Sigmoid colon (tissue), 6 donors: ENCODE measurements at regions not wholly inside any gene's neighbourhood (a gene's known extent, or its start where the extent isn't known, plus 50 kb on each side); places are given as distances from the start of the nearest gene placed in this dataset.

Experiments
- DNase-seq: peaks from one replicate; pipeline ENCODE4 v3.0.0-alpha.2; 2019
- H3K27ac ChIP-seq, 4 donors: fragments of 200-600 bp; sonication (generic); one replicate each; pipeline ENCODE4 v1.5.1; 2016 to 2019; ENCODE audit warnings: mild to moderate bottlenecking in 1 of 4
- H3K27me3 ChIP-seq, 3 donors: fragments of 200-600 bp; sonication (generic); one replicate each; pipeline ENCODE4 v1.5.1; 2019; ENCODE audit warnings: mild to moderate bottlenecking in 1 of 3
- H3K36me3 ChIP-seq, 4 donors: fragments of 200-600 bp; sonication (generic); one replicate each; pipeline ENCODE4 v1.5.1; 2016 to 2019
- H3K4me1 ChIP-seq, 4 donors: fragments of 200-600 bp; sonication (generic); one replicate each; pipeline ENCODE4 v1.5.1; 2017 to 2019
- H3K4me3 ChIP-seq, 4 donors: fragments of 200-600 bp; sonication (generic); one replicate each; pipeline ENCODE4 v1.5.1; 2017 to 2019; ENCODE audit warnings: mild to moderate bottlenecking in 2 of 4, moderate library complexity in 1 of 4
- H3K9me3 ChIP-seq, 4 donors: fragments of 200-600 bp in 3 of 4; sonication (generic) in 3 of 4; one replicate each; pipeline versions ENCODE4 v1.5.1 to v1.6.1; 2013 to 2019
- CTCF ChIP-seq, 4 experiments: fragments of 450-650 bp in 3 of 4; fragments of 200-600 bp in 1 of 4; IDR thresholded peaks; one replicate each; pipeline ENCODE4 v1.5.1; 2016 to 2019; ENCODE audit warnings: antibody characterized with exemption in 4 of 4, mild to moderate bottlenecking in 3 of 4, moderate library complexity in 2 of 4
- EP300 ChIP-seq, 4 donors: sonication (generic); formaldehyde crosslinking; IDR thresholded peaks; one replicate each; pipeline ENCODE4 v1.6.1; 2017; ENCODE audit warnings: antibody characterized with exemption in 4 of 4
- POLR2A ChIP-seq, 2 donors: fragments of 450-650 bp; IDR thresholded peaks; one replicate each; pipeline ENCODE4 v1.6.1; 2016; ENCODE audit warnings: antibody characterized with exemption in 2 of 2, mild to moderate bottlenecking in 2 of 2, moderate library complexity in 2 of 2
- POLR2AphosphoS5 ChIP-seq, 4 donors: sonication (generic); formaldehyde crosslinking; IDR thresholded peaks; one replicate each; pipeline ENCODE4 v1.6.1; 2017; ENCODE audit warnings: antibody characterized with exemption in 4 of 4
- WGBS, 2 donors: extraction: QIAGEN DNeasy Blood & Tissue Kit; methylation state at CpG; one replicate each; pipeline ENCODE4 v1.1.7; 2013; 5-methylcytosine and 5-hydroxymethylcytosine counted together
- intact Hi-C: fragments of 100-400 bp; cut with DNase I; formaldehyde crosslinking; loops from one replicate; pipeline ENCODE4 v1.15.1; 2023
- donor health status: healthy with polysubstance abuse.
- donor health status: healthy.

GRCh38 chr6:27136978-27137814, 110.3 kb upstream of the PRSS16 start:
- Histone ChIP-seq H3K9me3 (no peaks in the 10 kb centered on the region), H3K27ac (no peak overlapping the region), H3K36me3 (no peaks in the 10 kb centered on the region), H3K27me3 (no peaks in the 10 kb centered on the region), H3K4me1 (peaks cover 0 to 25% (median 15%) of the 10 kb centered on the region in 4 donors), H3K4me3 (no peak overlapping the region)
- no peak for TF ChIP-seq EP300 (IDR thresholded peaks at IDR 0.05)
- no peak for TF ChIP-seq CTCF (IDR thresholded peaks at IDR 0.05)
- no peak for TF ChIP-seq POLR2A (IDR thresholded peaks at IDR 0.05)
- TF ChIP-seq POLR2AphosphoS5 (IDR thresholded peaks at IDR 0.05) = no peak
- intact Hi-C loops = loop anchor here (10.0 kb wide), 5 partner anchors 932 to 1848 kb away; a partner anchor contains a TSS
- DNase-seq = no peak
- 81 to 86% methylated on average over 5 of the region's 5 CpGs for WGBS, 2 donors

DNA sequence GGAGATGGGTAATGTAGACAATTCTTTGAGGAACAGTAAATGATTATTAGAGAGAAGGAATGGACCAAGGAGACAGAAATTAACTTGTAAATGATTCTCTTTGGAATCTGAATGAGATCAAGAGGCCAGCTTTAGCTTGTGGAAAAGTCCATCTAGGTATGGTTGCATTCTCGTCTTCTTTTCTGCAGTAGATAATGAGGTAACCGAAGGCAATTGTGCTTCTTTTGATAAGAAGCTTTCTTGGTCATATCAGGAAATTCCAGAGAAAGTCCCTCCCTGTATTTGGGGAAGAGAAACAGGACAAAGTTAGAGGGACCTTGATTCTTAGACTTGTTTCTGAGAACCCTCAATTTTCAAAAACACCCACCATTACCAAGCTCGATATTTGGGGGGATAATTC, 109.1 kb upstream of the PRSS16 start:
- no peaks in the 10 kb centered on the region for H3K36me3 ChIP-seq
- no peak for DNase-seq
- H3K27ac ChIP-seq = peak overlapping the region; percentile 80 to 88 (median 80)
- intact Hi-C loops = loop anchor here (10.0 kb wide), 5 partner anchors 934 to 1846 kb away; a partner anchor contains a TSS
- peaks cover 0 to 18% (median 11%) of the 10 kb centered on the region in 4 donors for H3K4me1 ChIP-seq
- 80% methylated on average over 3 of the region's 3 CpGs for WGBS, 2 donors
- no peaks in the 10 kb centered on the region for H3K27me3 ChIP-seq
- no peak overlapping the region for H3K4me3 ChIP-seq
- TF ChIP-seq POLR2A (IDR thresholded peaks at IDR 0.05) (no peak), POLR2AphosphoS5 (IDR thresholded peaks at IDR 0.05) (no peak), EP300 (IDR thresholded peaks at IDR 0.05) (no peak), CTCF (IDR thresholded peaks at IDR 0.05) (no peak)
- no peaks in the 10 kb centered on the region for H3K9me3 ChIP-seq

DNA sequence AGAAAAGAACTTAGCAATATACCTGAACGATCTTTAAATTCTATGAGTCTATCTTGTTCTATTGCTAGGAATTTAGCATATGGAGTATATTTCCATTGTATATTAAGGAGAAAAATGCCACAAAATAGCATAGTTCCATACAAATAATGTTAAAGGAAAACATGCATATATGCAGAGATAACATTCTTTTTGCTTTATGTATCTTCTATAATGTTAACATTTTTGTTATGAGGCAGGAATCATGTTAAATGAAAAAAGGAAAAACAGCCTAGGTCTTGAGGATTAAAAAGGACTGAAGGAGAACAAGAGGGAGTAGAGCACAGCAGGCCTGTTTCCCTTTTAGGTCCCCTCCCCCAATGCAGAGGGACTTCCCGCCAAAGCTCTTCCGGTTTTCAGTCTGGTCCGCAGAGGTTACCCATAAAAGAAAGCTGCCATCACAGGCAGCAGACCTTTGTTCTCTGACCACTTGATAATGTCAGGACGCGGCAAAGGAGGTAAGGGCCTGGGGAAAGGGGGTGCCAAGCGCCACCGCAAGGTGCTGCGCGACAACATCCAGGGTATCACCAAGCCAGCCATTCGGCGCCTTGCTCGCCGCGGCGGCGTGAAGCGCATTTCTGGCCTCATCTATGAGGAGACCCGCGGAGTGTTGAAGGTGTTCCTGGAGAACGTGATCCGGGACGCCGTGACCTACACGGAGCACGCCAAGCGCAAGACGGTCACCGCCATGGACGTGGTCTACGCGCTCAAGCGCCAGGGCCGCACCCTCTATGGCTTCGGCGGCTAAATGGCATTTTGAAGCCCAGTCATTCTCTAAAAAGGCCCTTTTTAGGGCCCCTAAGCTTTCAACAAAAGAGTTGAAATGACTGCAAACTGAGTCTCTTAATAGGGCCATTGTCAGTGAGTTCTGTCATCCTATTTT, 108.4 kb upstream of the PRSS16 start:
- Histone ChIP-seq H3K27ac (peak overlapping the region; percentile 80 to 88 (median 80)), H3K4me3 (peak overlapping the region; percentile 35 to 60 (median 52)), H3K9me3 (no peaks in the 10 kb centered on the region), H3K4me1 (peaks cover 0 to 14% (median 7%) of the 10 kb centered on the region in 4 donors), H3K36me3 (no peaks in the 10 kb centered on the region), H3K27me3 (no peaks in the 10 kb centered on the region)
- intact Hi-C loops = loop anchor here (10.0 kb wide), 5 partner anchors 934 to 1846 kb away; a partner anchor contains a TSS
- 8 to 31% methylated on average over 36 of the region's 36 CpGs for WGBS, 2 donors
- DNase-seq = peak; percentile 69
- TF ChIP-seq POLR2A (IDR thresholded peaks at IDR 0.05) (peak in 1 of 2 donors; percentile 50), CTCF (IDR thresholded peaks at IDR 0.05) (no peak), POLR2AphosphoS5 (IDR thresholded peaks at IDR 0.05) (peak; percentile 63 to 76 (median 70))

GRCh38 chr6:27139756-27140579, 107.5 kb upstream of the PRSS16 start:
- H3K27me3 ChIP-seq = no peaks in the 10 kb centered on the region
- H3K4me3 ChIP-seq = peak overlapping the region; percentile 35 to 60 (median 52)
- no peaks in the 10 kb centered on the region for H3K9me3 ChIP-seq
- TF ChIP-seq POLR2A (IDR thresholded peaks at IDR 0.05) (no peak), POLR2AphosphoS5 (IDR thresholded peaks at IDR 0.05) (no peak), EP300 (IDR thresholded peaks at IDR 0.05) (no peak), CTCF (IDR thresholded peaks at IDR 0.05) (no peak)
- intact Hi-C loops = loop anchor here (10.0 kb wide), 5 partner anchors 935 to 1845 kb away; a partner anchor contains a TSS
- H3K4me1 ChIP-seq = peaks cover 0 to 23% (median 16%) of the 10 kb centered on the region in 4 donors
- H3K27ac ChIP-seq = peak overlapping the region; percentile 80 to 88 (median 80)
- DNase-seq = no peak
- 12 to 40% methylated on average over 18 of the region's 18 CpGs for WGBS, 2 donors
- no peaks in the 10 kb centered on the region for H3K36me3 ChIP-seq
